A549 (cell line): ENCODE measurements at regions not wholly inside any gene's neighbourhood (a gene's known extent, or its start where the extent isn't known, plus 50 kb on each side); places are given as distances from the start of the nearest gene placed in this dataset.
"Not testable (repeated sequence)": the region's sequence is repeated elsewhere in the genome, so short reads cannot be mapped to it uniquely, and the experiment has no call there.

Source experiments
- ATAC-seq, 2 experiments: fragments of 200-7000 bp in 1 of 2; fragments of >200 bp in 1 of 2; cut with Nextera tagmentation in 1 of 2; cut with Tn5 transposase in 1 of 2; 3 replicates each; pipeline versions ENCODE4 v1.8.0 to v1.9.1; 2018 to 2020; ENCODE audit warnings: mild to moderate bottlenecking in 1 of 2, moderate library complexity in 1 of 2
- CTCF ChIA-PET: fragments of 300-600 bp; sonication (Branson Sonifier 250); formaldehyde crosslinking; extraction: SDS; loops from one replicate; lab custom pipeline; 2021; ENCODE audit warnings: antibody characterized with exemption, inconsistent platforms; lab: Yijun Ruan, JAX
- POLR2A ChIA-PET: fragments of 350-600 bp; formaldehyde crosslinking; extraction: SDS; loops from one replicate; lab custom pipeline; 2021; ENCODE audit warnings: antibody characterized with exemption, inconsistent platforms; lab: Yijun Ruan, JAX
- DNase-seq, 2 experiments: peaks; one replicate each; pipeline versions ENCODE4 v3.0.0 to v3.0.0-alpha.2; 2011 to 2016; ENCODE audit warnings: low read depth in 1 of 2, low spot score in 1 of 2
- FAIRE-seq: peaks from 2 replicates; lab custom pipeline; 2011; peaks lifted over from hg19 to GRCh38; lab: Jason Lieb, UNC
- H3K27ac ChIP-seq, 2 experiments: fragments of >200 bp; sonication (Bioruptor Twin); formaldehyde crosslinking; 3 replicates each; pipeline ENCODE4 v1.5.1; 2016 to 2017
- H3K4me1 ChIP-seq: fragments of >200 bp; sonication (Bioruptor Twin); formaldehyde crosslinking; 3 replicates; pipeline ENCODE4 v1.6.1; 2016
- H3K4me2 ChIP-seq: fragments of >200 bp; sonication (Bioruptor Twin); formaldehyde crosslinking; 3 replicates; pipeline ENCODE4 v1.6.1; 2016
- H3K4me3 ChIP-seq: fragments of >200 bp; sonication (Bioruptor Twin); formaldehyde crosslinking; 3 replicates; pipeline ENCODE4 v1.5.1; 2016
- H3K9me3 ChIP-seq: fragments of >200 bp; sonication (Bioruptor Twin); formaldehyde crosslinking; 3 replicates; pipeline ENCODE4 v1.6.1; 2016
- CBX2 ChIP-seq: fragments of 200-600 bp; sonication (generic); IDR thresholded peaks from 2 replicates; pipeline ENCODE4 v1.6.1; 2016; ENCODE audit warnings: low read depth, mild to moderate bottlenecking, borderline replicate concordance
- CBX8 ChIP-seq: fragments of 200-600 bp; sonication (generic); IDR thresholded peaks from 2 replicates; pipeline ENCODE4 v1.6.1; 2016
- EHF ChIP-seq: fragments of 250-450 bp; sonication (Bioruptor Pico); IDR thresholded peaks from 2 replicates; pipeline ENCODE4 v1.5.0; 2020; ENCODE audit warnings: mild to moderate bottlenecking
- EP300 ChIP-seq, 2 experiments: fragments of >200 bp; sonication (Bioruptor Twin); formaldehyde crosslinking; IDR thresholded peaks; 2 replicates in 1 of 2; 3 replicates in 1 of 2; pipeline ENCODE4 v1.6.1; 2016 to 2017
- ESRRA ChIP-seq: fragments of 150-350 bp; IDR thresholded peaks from 2 replicates; pipeline ENCODE4 v1.6.1; 2014; ENCODE audit warnings: mild to moderate bottlenecking, low read length, borderline replicate concordance
- FOSL2 ChIP-seq, 2 experiments: fragments of 450-650 bp in 1 of 2; fragments of >200 bp in 1 of 2; sonication (Bioruptor Twin) in 1 of 2; formaldehyde crosslinking; IDR thresholded peaks; 2 replicates each; pipeline versions ENCODE4 v1.5.0 to v1.6.1; 2016 to 2020; ENCODE audit warnings: mild to moderate bottlenecking in 1 of 2, moderate library complexity in 1 of 2
- FOXS1 ChIP-seq: fragments of 250-450 bp; sonication (Bioruptor Pico); IDR thresholded peaks from 2 replicates; pipeline ENCODE4 v1.5.0; 2020; ENCODE audit warnings: mild to moderate bottlenecking, moderate library complexity
- HDAC2 ChIP-seq: fragments of 200-600 bp; sonication (generic); IDR thresholded peaks from 2 replicates; pipeline ENCODE4 v1.6.1; 2016
- KDM5A ChIP-seq: fragments of 200-600 bp; sonication (generic); IDR thresholded peaks from 2 replicates; pipeline ENCODE4 v1.6.1; 2016; ENCODE audit warnings: antibody characterized with exemption, mild to moderate bottlenecking
- NFE2L2 ChIP-seq: fragments of 150-350 bp; conservative IDR thresholded peaks from 2 replicates; pipeline ENCODE4 v1.6.1; 2014; ENCODE audit warnings: low read length
- RFX5 ChIP-seq: fragments of 450-650 bp; IDR thresholded peaks from 2 replicates; pipeline ENCODE4 v1.7.1; 2014; ENCODE audit warnings: antibody characterized with exemption, mild to moderate bottlenecking, moderate library complexity
- SREBF2 ChIP-seq: fragments of 450-650 bp; IDR thresholded peaks from 2 replicates; pipeline ENCODE4 v1.6.1; 2014; ENCODE audit warnings: mild to moderate bottlenecking, moderate library complexity
- WGBS: methylation state at CpG from one replicate; pipeline ENCODE4 v1.1.6; 2017; ENCODE audit errors: missing lambda C conversion rate; 5-methylcytosine and 5-hydroxymethylcytosine counted together
- TF ChIP-seq, protein P1 (sequence below): IDR thresholded peaks from 2 replicates; pipeline ENCODE4 v1.6.1; 2012
- TF ChIP-seq, protein P2 (sequence below): fragments of 450-650 bp; IDR thresholded peaks from 2 replicates; pipeline ENCODE4 v1.6.1; 2014; ENCODE audit warnings: antibody characterized with exemption
- TF ChIP-seq, protein P3 (sequence below): fragments of >200 bp; sonication (Bioruptor Twin); formaldehyde crosslinking; IDR thresholded peaks from 3 replicates; pipeline ENCODE4 v1.5.1; 2016
- TF ChIP-seq, protein P4 (sequence below): fragments of 200-600 bp; sonication (generic); IDR thresholded peaks from 2 replicates; pipeline ENCODE4 v1.6.1; 2016; ENCODE audit warnings: antibody characterized with exemption, mild to moderate bottlenecking, moderate library complexity

DNA sequence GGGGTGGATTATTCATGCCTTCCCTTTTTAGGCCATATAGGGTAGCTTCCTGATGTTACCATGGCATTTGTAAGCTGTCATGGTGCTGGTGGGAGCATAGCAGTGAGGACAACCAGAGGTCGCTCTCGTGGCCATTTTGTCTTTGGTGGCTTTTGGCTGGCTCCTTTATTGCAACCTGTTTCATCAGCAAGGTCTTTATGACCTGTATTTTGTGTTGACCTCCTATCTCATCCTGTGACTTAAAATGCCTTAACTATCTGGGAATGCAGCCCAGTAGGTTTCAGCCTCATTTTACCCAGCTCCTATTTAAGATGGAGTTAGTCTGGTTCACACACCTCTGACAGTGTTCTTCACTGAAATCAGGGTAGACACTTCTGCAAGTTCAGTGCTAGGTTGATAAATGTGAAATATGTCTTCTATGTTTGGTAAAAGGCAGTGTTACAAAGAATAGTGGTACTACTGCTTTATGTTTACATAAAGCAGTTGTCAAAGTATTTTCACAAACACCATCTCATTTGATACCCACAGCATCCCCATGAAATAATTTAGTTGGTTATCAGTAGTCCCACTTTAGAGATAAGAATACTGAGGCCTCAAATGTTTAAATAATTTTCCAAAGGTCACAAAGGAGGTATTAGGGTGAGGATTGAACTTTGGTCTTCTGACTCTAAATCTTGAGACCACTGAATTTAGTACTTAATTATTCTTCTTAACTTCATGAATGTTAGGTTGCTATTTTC lies 77.1 kb upstream of the C4orf54 start (continued):
- TF ChIP-seq, protein P1, sequence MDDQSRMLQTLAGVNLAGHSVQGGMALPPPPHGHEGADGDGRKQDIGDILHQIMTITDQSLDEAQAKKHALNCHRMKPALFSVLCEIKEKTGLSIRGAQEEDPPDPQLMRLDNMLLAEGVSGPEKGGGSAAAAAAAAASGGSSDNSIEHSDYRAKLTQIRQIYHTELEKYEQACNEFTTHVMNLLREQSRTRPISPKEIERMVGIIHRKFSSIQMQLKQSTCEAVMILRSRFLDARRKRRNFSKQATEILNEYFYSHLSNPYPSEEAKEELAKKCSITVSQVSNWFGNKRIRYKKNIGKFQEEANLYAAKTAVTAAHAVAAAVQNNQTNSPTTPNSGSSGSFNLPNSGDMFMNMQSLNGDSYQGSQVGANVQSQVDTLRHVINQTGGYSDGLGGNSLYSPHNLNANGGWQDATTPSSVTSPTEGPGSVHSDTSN, result no peak
- TF ChIP-seq SREBF2, result no peak
- TF ChIP-seq, protein P2, sequence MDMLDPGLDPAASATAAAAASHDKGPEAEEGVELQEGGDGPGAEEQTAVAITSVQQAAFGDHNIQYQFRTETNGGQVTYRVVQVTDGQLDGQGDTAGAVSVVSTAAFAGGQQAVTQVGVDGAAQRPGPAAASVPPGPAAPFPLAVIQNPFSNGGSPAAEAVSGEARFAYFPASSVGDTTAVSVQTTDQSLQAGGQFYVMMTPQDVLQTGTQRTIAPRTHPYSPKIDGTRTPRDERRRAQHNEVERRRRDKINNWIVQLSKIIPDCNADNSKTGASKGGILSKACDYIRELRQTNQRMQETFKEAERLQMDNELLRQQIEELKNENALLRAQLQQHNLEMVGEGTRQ, result no peak

DNA sequence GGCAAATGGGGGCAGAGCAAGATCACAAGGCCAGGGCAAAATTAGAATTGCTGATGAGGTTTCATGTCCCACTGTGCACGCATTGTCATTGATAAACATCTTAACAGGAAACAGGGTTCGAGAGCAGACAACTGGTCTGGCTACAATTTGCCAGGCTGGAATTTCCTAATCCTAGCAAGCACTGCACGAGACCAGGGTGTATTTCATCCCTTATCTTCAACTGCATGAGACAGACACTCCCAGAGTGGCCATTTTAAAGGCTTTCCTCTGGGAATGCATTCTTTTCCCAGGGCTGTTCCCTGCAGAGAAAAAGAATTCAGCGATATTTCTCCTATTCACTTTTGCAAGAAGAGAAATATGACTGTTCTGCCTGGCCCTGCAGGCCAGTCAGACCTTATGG lies 75.8 kb upstream of the C4orf54 start:
- H3K4me2 ChIP-seq, POLR2A ChIA-PET, H3K27ac ChIP-seq, H3K9me3 ChIP-seq, ATAC-seq, DNase-seq, H3K4me3 ChIP-seq, CTCF ChIA-PET, FAIRE-seq, H3K4me1 ChIP-seq: not testable (repeated sequence)
- 58% methylated on average over 4 of the region's 4 CpGs for whole genome bisulfite sequencing

DNA sequence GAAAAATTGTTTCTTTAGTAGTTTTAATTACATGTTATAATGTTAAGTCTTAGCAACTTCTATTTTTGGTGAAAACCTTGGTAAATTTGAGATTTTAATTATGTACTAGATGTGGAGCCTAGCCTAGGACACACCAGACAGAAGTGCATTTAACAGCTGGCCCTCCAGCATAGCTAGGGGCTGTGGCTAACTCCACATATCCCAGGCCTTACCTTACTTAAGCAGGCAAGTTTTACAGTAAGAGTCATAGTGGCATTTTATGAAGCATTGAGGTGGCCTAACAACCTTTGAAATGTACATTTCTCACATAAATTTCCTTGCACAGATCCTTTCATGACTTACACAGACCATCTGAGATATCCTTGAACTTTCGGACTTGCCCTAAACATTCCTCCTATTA lies 71.6 kb upstream of the C4orf54 start:
- no peaks in the 10 kb centered on the region for H3K9me3 ChIP-seq
- ATAC-seq (no peak), DNase-seq (no peak), FAIRE-seq (no peak)
- H3K4me2 ChIP-seq, result no peak overlapping the region
- no peak overlapping the region for H3K27ac ChIP-seq
- ChIA-PET POLR2A (no interaction called here), CTCF (no interaction called here)
- TF ChIP-seq RFX5 (no peak), ESRRA (no peak), CBX2 (no peak), EHF (CRISPR knock-in tag) (no peak), NFE2L2 (no peak), HDAC2 (no peak), EP300 (IDR thresholded peaks at IDR 0.05) (no peak), CBX8 (no peak), FOSL2 (IDR thresholded peaks at IDR 0.05) (no peak), FOSL2 (CRISPR knock-in tag; IDR thresholded peaks at IDR 0.05) (no peak), FOXS1 (CRISPR knock-in tag) (no peak), KDM5A (no peak)
- TF ChIP-seq, protein P3, sequence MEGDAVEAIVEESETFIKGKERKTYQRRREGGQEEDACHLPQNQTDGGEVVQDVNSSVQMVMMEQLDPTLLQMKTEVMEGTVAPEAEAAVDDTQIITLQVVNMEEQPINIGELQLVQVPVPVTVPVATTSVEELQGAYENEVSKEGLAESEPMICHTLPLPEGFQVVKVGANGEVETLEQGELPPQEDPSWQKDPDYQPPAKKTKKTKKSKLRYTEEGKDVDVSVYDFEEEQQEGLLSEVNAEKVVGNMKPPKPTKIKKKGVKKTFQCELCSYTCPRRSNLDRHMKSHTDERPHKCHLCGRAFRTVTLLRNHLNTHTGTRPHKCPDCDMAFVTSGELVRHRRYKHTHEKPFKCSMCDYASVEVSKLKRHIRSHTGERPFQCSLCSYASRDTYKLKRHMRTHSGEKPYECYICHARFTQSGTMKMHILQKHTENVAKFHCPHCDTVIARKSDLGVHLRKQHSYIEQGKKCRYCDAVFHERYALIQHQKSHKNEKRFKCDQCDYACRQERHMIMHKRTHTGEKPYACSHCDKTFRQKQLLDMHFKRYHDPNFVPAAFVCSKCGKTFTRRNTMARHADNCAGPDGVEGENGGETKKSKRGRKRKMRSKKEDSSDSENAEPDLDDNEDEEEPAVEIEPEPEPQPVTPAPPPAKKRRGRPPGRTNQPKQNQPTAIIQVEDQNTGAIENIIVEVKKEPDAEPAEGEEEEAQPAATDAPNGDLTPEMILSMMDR, result no peak
- TF ChIP-seq, protein P4, sequence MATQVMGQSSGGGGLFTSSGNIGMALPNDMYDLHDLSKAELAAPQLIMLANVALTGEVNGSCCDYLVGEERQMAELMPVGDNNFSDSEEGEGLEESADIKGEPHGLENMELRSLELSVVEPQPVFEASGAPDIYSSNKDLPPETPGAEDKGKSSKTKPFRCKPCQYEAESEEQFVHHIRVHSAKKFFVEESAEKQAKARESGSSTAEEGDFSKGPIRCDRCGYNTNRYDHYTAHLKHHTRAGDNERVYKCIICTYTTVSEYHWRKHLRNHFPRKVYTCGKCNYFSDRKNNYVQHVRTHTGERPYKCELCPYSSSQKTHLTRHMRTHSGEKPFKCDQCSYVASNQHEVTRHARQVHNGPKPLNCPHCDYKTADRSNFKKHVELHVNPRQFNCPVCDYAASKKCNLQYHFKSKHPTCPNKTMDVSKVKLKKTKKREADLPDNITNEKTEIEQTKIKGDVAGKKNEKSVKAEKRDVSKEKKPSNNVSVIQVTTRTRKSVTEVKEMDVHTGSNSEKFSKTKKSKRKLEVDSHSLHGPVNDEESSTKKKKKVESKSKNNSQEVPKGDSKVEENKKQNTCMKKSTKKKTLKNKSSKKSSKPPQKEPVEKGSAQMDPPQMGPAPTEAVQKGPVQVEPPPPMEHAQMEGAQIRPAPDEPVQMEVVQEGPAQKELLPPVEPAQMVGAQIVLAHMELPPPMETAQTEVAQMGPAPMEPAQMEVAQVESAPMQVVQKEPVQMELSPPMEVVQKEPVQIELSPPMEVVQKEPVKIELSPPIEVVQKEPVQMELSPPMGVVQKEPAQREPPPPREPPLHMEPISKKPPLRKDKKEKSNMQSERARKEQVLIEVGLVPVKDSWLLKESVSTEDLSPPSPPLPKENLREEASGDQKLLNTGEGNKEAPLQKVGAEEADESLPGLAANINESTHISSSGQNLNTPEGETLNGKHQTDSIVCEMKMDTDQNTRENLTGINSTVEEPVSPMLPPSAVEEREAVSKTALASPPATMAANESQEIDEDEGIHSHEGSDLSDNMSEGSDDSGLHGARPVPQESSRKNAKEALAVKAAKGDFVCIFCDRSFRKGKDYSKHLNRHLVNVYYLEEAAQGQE, result no peak
- no peak overlapping the region for H3K4me3 ChIP-seq
- H3K4me1 ChIP-seq, result peaks cover 3% of the 10 kb centered on the region
- 92% methylated on average over 1 of the region's 1 CpG for WGBS
